ENCODE measurements at regions not wholly inside any gene's neighbourhood (a gene's known extent, or its start where the extent isn't known, plus 50 kb on each side); places are given as distances from the start of the nearest gene placed in this dataset.

DNA sequence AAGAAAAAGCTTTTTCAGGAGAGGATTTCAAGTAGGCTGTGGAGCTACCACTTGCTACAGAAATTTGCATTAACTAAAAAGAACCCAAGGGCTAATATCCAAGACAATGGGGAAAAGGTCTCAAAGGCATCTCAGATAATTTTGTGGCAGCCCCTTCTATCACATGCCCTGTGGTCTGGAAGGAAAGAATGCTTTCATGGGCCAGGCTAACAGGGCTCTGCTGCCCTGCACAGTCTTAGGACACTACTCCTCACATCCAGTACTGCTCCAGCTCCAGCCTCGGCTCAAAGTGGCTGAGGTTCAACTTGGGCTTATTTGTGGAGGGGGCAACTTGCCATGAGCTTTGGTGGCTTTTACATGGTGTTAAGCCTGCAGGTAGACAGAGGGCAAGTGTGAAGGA is 1150.3 kb downstream of the CNTNAP5 start:
- 69 to 89% methylated on average over 1 of the region's 1 CpG for WGBS, 2 experiments

DNA sequence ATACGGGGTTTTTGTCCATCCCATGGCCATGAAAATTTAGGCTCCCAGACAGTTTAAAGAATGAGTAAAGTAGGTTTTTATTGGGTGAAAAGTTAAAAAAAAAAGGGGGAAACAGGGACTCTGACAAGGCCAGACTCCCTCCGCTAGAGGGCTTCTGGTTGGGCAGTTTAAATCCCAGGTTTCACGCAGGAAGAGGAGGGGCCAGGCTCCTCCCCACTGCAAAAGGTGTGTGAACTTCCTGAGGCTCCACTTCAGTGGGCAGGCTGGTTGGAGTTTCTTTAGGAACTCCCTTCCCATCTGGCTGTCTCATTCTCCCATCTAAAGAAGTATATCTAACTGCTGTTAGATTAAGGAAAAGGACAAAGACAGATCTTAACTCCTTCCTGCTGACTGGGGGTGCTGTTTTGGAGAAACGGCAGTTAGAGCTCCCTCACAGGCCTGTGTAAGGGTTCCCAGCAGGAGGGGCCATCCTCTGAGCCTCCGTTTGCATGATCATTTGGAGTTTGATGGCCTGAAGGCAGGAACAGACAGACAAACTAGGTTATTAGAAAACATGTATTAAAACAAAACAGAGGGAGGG is 1160.7 kb downstream of the CNTNAP5 start:
- H3K27ac ChIP-seq (ENCODE audit: insufficient read depth, low read depth, low read length, poor library complexity, severe bottlenecking): no peak overlapping the region
- no peak overlapping the region for H3K4me3 ChIP-seq (ENCODE audit: insufficient read depth, low read depth, low read length)
- H3K36me3 ChIP-seq (ENCODE audit: control insufficient read depth, insufficient read depth, low read length): no peaks in the 10 kb centered on the region
- no peaks in the 10 kb centered on the region for H3K4me1 ChIP-seq (ENCODE audit: control insufficient read depth, insufficient read depth, low read length)
- 70 to 71% methylated on average over 5 of the region's 5 CpGs for WGBS, 2 experiments
- H3K9me3 ChIP-seq (ENCODE audit: control insufficient read depth, low read length): no peaks in the 10 kb centered on the region
- no peaks in the 10 kb centered on the region for H3K27me3 ChIP-seq (ENCODE audit: control insufficient read depth, insufficient read depth, low read length, poor library complexity, severe bottlenecking)

More for the DNA sequence above, 1150.3 kb downstream of the CNTNAP5 start:
- Histone ChIP-seq H3K9me3 (ENCODE audit: control insufficient read depth, low read length) (no peaks in the 10 kb centered on the region), H3K36me3 (ENCODE audit: control insufficient read depth, insufficient read depth, low read length) (no peaks in the 10 kb centered on the region), H3K4me3 (ENCODE audit: insufficient read depth, low read depth, low read length) (no peak overlapping the region), H3K27me3 (ENCODE audit: control insufficient read depth, insufficient read depth, low read length, poor library complexity, severe bottlenecking) (no peaks in the 10 kb centered on the region), H3K4me1 (ENCODE audit: control insufficient read depth, insufficient read depth, low read length) (no peaks in the 10 kb centered on the region), H3K27ac (ENCODE audit: insufficient read depth, low read depth, low read length, poor library complexity, severe bottlenecking) (no peak overlapping the region)

DNA sequence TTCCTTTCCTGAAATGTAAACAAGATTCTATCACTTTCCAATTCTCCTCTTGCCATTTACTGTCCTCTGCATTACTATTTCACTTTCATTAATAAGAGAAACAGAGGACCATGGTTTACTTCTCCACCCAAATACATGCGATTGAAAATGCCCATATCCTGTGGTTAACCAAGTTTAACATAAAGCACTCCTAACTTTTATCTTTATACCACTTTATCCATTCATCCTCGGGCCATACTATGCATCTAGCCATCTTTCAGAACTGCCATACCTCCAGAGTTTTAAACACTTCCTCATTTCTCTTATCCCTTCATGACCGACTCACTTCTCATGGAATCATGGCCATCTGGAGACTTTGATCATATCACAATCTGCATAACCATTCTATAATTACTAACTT is 1182.3 kb downstream of the CNTNAP5 start:
- 94 to 95% methylated on average over 3 of the region's 3 CpGs for WGBS, 2 experiments
- H3K4me3 ChIP-seq (ENCODE audit: insufficient read depth, low read depth, low read length): no peak overlapping the region
- no peaks in the 10 kb centered on the region for H3K9me3 ChIP-seq (ENCODE audit: control insufficient read depth, low read length)
- H3K36me3 ChIP-seq (ENCODE audit: control insufficient read depth, insufficient read depth, low read length): no peaks in the 10 kb centered on the region
- no peaks in the 10 kb centered on the region for H3K27me3 ChIP-seq (ENCODE audit: control insufficient read depth, insufficient read depth, low read length, poor library complexity, severe bottlenecking)
- no peak overlapping the region for H3K27ac ChIP-seq (ENCODE audit: insufficient read depth, low read depth, low read length, poor library complexity, severe bottlenecking)
- no peaks in the 10 kb centered on the region for H3K4me1 ChIP-seq (ENCODE audit: control insufficient read depth, insufficient read depth, low read length)

DNA sequence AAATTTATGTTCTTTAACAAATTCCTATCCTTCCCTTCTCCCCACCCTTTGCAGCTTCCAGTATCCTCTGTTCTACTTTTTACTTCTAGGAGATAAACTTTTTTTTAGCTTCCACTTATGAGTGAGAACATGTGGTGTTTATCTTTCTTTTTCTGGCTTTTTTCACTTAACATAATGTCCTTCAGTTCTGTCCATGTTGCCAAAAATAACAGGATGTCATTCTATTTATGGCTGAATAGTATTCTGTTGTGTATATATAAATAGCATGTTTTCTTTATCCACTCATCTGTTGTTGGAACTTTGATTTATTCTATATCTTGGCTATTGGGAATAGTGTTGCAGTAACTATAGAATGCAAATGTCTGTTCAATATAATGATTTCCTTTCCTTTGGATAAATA is 1191.2 kb downstream of the CNTNAP5 start:
- H3K4me1 ChIP-seq (ENCODE audit: control insufficient read depth, insufficient read depth, low read length): no peaks in the 10 kb centered on the region
- no peak overlapping the region for H3K4me3 ChIP-seq (ENCODE audit: insufficient read depth, low read depth, low read length)
- no peaks in the 10 kb centered on the region for H3K36me3 ChIP-seq (ENCODE audit: control insufficient read depth, insufficient read depth, low read length)
- no peaks in the 10 kb centered on the region for H3K27me3 ChIP-seq (ENCODE audit: control insufficient read depth, insufficient read depth, low read length, poor library complexity, severe bottlenecking)
- peaks cover 3% of the 10 kb centered on the region for H3K9me3 ChIP-seq (ENCODE audit: control insufficient read depth, low read length)
- H3K27ac ChIP-seq (ENCODE audit: insufficient read depth, low read depth, low read length, poor library complexity, severe bottlenecking): no peak overlapping the region

DNA sequence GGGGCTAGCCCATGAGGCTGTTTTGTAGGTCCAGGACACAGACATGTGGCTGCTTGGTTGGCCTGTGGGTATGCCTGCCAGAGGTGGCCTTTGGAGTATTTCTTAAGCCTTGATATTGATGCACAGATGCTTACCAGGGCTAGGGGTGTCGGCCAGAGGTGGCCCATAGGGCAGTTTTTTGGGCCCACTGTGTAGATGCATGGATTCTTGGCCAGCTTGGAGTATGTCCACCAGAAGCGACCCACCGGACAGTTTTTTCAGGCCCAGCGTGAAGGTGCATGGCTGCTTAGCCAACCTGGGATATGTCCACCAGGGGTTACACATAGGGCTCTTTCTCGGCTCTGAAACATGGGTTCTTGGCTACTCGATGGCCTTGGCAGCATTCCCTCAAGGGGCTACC is 1199.1 kb downstream of the CNTNAP5 start:
- WGBS, 2 experiments: 95% methylated on average over 6 of the region's 6 CpGs
- no peak overlapping the region for H3K27ac ChIP-seq (ENCODE audit: insufficient read depth, low read depth, low read length, poor library complexity, severe bottlenecking)
- H3K36me3 ChIP-seq (ENCODE audit: control insufficient read depth, insufficient read depth, low read length): no peaks in the 10 kb centered on the region
- no peak overlapping the region for H3K4me3 ChIP-seq (ENCODE audit: insufficient read depth, low read depth, low read length)
- H3K9me3 ChIP-seq (ENCODE audit: control insufficient read depth, low read length): peaks cover 3% of the 10 kb centered on the region
- no peaks in the 10 kb centered on the region for H3K4me1 ChIP-seq (ENCODE audit: control insufficient read depth, insufficient read depth, low read length)
- H3K27me3 ChIP-seq (ENCODE audit: control insufficient read depth, insufficient read depth, low read length, poor library complexity, severe bottlenecking): no peaks in the 10 kb centered on the region

DNA sequence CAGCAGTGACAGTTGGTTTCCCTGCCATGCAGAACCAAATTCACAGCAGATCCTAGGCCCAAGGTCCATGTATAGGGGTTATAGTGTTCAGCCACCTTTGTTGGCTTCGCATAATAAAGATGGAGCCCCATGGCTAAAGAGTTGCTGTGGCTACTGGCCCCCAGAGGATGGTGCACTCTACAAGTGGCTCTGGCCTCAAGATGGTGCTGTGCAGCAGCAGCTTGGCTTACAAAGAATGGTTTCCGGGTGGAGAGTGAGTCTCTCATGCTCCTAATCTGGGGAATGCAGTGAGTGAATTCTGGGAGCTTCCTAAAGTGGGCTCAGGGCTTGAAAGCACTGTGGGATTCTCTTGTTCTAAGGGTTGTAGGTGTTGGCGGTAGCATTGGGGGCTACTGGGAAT is 1199.7 kb downstream of the CNTNAP5 start:
- Histone ChIP-seq H3K9me3 (ENCODE audit: control insufficient read depth, low read length) (peaks cover 3% of the 10 kb centered on the region), H3K27ac (ENCODE audit: insufficient read depth, low read depth, low read length, poor library complexity, severe bottlenecking) (no peak overlapping the region), H3K36me3 (ENCODE audit: control insufficient read depth, insufficient read depth, low read length) (no peaks in the 10 kb centered on the region), H3K4me1 (ENCODE audit: control insufficient read depth, insufficient read depth, low read length) (no peaks in the 10 kb centered on the region), H3K4me3 (ENCODE audit: insufficient read depth, low read depth, low read length) (no peak overlapping the region), H3K27me3 (ENCODE audit: control insufficient read depth, insufficient read depth, low read length, poor library complexity, severe bottlenecking) (no peaks in the 10 kb centered on the region)
- 89 to 94% methylated on average over 3 of the region's 3 CpGs for WGBS, 2 experiments

DNA sequence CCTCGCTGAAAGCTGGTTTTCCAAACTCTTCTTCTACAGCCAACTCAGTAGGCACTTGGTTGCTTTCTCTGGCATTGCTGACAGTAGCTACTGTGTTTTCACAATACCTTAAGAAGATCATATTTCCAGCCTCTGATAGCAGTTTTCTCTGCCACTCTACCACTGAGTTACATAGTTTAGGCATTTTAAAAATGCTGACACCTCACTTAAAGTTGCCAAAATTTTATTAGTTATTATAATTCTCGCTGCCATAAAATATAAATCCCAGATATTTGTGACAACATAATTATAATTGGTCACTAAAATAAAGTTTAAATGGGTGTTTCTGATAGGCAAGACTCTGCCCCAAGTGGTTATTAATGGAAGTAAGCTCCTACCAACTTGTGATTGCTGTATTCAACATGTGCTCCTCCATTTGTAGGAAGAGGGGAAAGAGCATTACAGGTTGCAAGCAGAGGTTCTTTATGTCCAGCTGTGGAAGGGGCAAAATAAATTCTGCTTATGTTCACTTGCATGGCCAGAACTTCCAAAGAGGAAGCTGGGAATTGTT is 1202.8 kb downstream of the CNTNAP5 start:
- WGBS, 2 experiments: 95 to 100% methylated on average over 1 of the region's 2 CpGs
- no peaks in the 10 kb centered on the region for H3K27me3 ChIP-seq (ENCODE audit: control insufficient read depth, insufficient read depth, low read length, poor library complexity, severe bottlenecking)
- H3K27ac ChIP-seq (ENCODE audit: insufficient read depth, low read depth, low read length, poor library complexity, severe bottlenecking): no peak overlapping the region
- H3K4me1 ChIP-seq (ENCODE audit: control insufficient read depth, insufficient read depth, low read length): no peaks in the 10 kb centered on the region
- H3K9me3 ChIP-seq (ENCODE audit: control insufficient read depth, low read length): no peaks in the 10 kb centered on the region
- H3K36me3 ChIP-seq (ENCODE audit: control insufficient read depth, insufficient read depth, low read length): no peaks in the 10 kb centered on the region
- no peak overlapping the region for H3K4me3 ChIP-seq (ENCODE audit: insufficient read depth, low read depth, low read length)

DNA sequence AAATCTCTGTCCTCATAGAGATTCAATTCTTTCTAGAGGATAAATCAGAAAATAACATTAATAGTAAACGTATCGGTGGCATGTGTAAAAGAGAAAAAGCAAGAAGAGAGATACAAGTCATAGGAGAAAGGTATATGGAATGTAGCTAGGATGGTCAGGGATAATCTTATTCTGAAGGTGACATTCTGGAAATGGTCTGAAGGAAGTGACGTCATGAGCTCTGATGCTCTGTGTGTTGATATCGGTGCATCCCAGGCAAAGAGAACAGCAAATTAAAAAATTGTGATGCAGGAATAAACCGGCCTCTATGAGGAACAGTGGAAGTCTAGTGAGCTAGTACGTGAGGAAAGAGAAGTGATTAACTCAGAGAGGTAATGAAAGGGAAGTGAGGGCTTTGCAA is 1215.8 kb downstream of the CNTNAP5 start:
- Histone ChIP-seq H3K27me3 (ENCODE audit: control insufficient read depth, insufficient read depth, low read length, poor library complexity, severe bottlenecking) (no peaks in the 10 kb centered on the region), H3K9me3 (ENCODE audit: control insufficient read depth, low read length) (no peaks in the 10 kb centered on the region), H3K27ac (ENCODE audit: insufficient read depth, low read depth, low read length, poor library complexity, severe bottlenecking) (no peak overlapping the region), H3K4me1 (ENCODE audit: control insufficient read depth, insufficient read depth, low read length) (no peaks in the 10 kb centered on the region), H3K36me3 (ENCODE audit: control insufficient read depth, insufficient read depth, low read length) (no peaks in the 10 kb centered on the region), H3K4me3 (ENCODE audit: insufficient read depth, low read depth, low read length) (no peak overlapping the region)
- WGBS, 2 experiments: 95 to 96% methylated on average over 6 of the region's 6 CpGs

DNA sequence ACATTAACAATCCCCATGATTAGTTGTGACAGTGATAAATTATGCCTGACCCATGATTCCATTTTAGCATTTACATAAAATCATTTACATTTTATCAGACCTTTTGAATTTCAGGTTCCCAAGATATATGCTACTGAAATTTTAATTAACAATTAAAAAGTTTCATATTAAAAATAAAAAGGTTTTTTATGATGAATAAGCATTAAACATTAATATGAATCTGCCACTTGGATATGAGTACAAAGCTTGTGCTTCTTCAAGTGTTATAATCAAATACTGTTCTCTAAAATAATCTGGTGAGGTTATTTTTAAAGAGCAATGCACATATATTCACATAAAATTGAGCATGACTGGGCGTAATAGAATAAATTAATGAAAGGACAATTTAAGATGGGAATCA is 1218.0 kb downstream of the CNTNAP5 start:
- Histone ChIP-seq H3K4me1 (ENCODE audit: control insufficient read depth, insufficient read depth, low read length) (no peaks in the 10 kb centered on the region), H3K36me3 (ENCODE audit: control insufficient read depth, insufficient read depth, low read length) (no peaks in the 10 kb centered on the region), H3K27ac (ENCODE audit: insufficient read depth, low read depth, low read length, poor library complexity, severe bottlenecking) (no peak overlapping the region), H3K9me3 (ENCODE audit: control insufficient read depth, low read length) (no peaks in the 10 kb centered on the region), H3K27me3 (ENCODE audit: control insufficient read depth, insufficient read depth, low read length, poor library complexity, severe bottlenecking) (no peaks in the 10 kb centered on the region), H3K4me3 (ENCODE audit: insufficient read depth, low read depth, low read length) (no peak overlapping the region)
- 82% methylated on average over 1 of the region's 1 CpG; no CpG with 5 or more reads in 1 of the 2 experiments for WGBS, 2 experiments

DNA sequence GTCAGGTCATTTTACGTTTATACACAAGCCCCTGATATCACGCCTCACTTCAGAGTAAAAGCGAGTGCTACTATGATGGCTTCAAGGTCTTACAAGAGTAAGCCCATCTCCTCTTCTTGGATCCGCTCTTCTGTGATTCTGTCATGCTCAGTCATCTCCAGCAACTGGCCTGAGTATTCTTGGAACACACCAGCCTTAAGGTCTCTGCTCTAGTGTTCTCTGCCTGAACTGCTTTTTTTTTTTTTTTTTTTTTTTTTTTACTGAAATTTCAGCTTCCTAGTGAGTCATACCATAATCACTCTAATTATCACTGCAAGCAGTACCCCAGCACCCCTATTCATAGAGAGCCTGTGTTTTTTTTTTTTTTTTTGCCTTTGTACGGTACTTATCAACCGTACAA is 1228.9 kb downstream of the CNTNAP5 start:
- Histone ChIP-seq H3K27me3 (ENCODE audit: control insufficient read depth, insufficient read depth, low read length, poor library complexity, severe bottlenecking) (no peaks in the 10 kb centered on the region), H3K9me3 (ENCODE audit: control insufficient read depth, low read length) (no peaks in the 10 kb centered on the region), H3K4me1 (ENCODE audit: control insufficient read depth, insufficient read depth, low read length) (no peaks in the 10 kb centered on the region), H3K4me3 (ENCODE audit: insufficient read depth, low read depth, low read length) (no peak overlapping the region), H3K27ac (ENCODE audit: insufficient read depth, low read depth, low read length, poor library complexity, severe bottlenecking) (no peak overlapping the region), H3K36me3 (ENCODE audit: control insufficient read depth, insufficient read depth, low read length) (no peaks in the 10 kb centered on the region)
- WGBS, 2 experiments: 95% methylated on average over 4 of the region's 6 CpGs

DNA sequence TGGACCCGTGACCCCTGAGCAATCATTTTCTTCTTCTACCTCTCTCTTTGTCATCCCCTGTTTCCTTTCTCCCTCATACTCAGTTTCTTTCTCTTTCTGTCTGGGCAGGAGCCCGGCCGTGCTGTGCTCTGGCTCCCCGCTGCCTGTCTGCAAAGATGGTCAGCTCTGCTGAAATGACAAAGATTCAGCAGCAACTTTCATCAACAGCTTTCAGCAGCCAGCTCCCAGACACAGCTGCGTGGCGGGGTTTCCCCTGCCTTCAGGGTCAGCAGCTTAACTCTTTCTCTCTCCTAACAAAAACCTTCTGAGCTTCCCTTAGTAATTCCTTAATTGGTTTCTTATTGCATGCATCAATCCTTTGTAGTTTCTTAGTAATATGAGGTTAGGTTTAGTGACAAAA is 1234.4 kb downstream of the CNTNAP5 start:
- WGBS, 2 experiments: 35 to 52% methylated on average over 6 of the region's 6 CpGs
- H3K27ac ChIP-seq (ENCODE audit: insufficient read depth, low read depth, low read length, poor library complexity, severe bottlenecking): peak overlapping the region; percentile 50
- peaks cover 3% of the 10 kb centered on the region for H3K4me1 ChIP-seq (ENCODE audit: control insufficient read depth, insufficient read depth, low read length)
- H3K27me3 ChIP-seq (ENCODE audit: control insufficient read depth, insufficient read depth, low read length, poor library complexity, severe bottlenecking): no peaks in the 10 kb centered on the region
- no peak overlapping the region for H3K4me3 ChIP-seq (ENCODE audit: insufficient read depth, low read depth, low read length)
- H3K9me3 ChIP-seq (ENCODE audit: control insufficient read depth, low read length): no peaks in the 10 kb centered on the region
- H3K36me3 ChIP-seq (ENCODE audit: control insufficient read depth, insufficient read depth, low read length): no peaks in the 10 kb centered on the region
